SK-N-MC (cell line): ENCODE measurements at regions not wholly inside any gene's neighbourhood (a gene's known extent, or its start where the extent isn't known, plus 50 kb on each side); places are given as distances from the start of the nearest gene placed in this dataset.

Source experiments
- EZH2 ChIP-seq: fragments of 200-600 bp; sonication (generic); IDR thresholded peaks from one replicate; pipeline ENCODE4 v1.6.1; 2017; ENCODE audit warnings: antibody characterized with exemption
- FOXP2 ChIP-seq: optimal IDR thresholded peaks from 2 replicates; pipeline ENCODE3; 2011; ENCODE audit warnings: mild to moderate bottlenecking, moderate library complexity; ENCODE audit not compliant: insufficient read depth; ENCODE audit errors: extremely low read length, control extremely low read depth
- POLR2AphosphoS5 ChIP-seq: IDR thresholded peaks from 2 replicates; pipeline ENCODE4 v1.6.1; 2012; ENCODE audit warnings: mild to moderate bottlenecking, low read depth, low read length, borderline replicate concordance

DNA sequence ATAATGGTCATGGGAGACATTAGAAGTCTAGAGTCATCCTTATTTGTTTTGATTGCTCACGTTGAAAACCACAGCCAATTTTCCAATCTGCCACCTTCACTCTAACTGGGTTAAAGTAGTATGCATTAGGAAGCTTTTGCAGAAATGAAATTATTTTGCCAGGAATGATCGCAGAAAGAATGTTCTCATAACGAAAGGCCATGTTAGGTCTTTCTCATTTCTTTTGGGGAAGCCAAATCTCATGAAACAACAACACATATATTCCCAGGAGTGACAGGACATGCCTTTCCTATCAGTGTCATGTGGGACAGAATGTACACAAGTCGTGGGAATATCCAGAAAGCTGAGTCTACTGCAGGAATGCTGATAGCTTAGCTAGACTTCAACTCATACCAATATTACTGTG lies 386.3 kb downstream of the AASDHPPT start:
- no peak for TF ChIP-seq EZH2
- TF ChIP-seq POLR2AphosphoS5: no peak
- TF ChIP-seq FOXP2: no peak
